Heart left ventricle (tissue), 16 donors: ENCODE measurements at regions not wholly inside any gene's neighbourhood (a gene's known extent, or its start where the extent isn't known, plus 50 kb on each side); places are given as distances from the start of the nearest gene placed in this dataset.

Experiments used
- ATAC-seq, 4 donors: fragments of 200-7000 bp; cut with Tn5 transposase; one replicate each; pipeline ENCODE4 v1.9.1; 2020 to 2022; ENCODE audit warnings: moderate library complexity in 4 of 4, mild to moderate bottlenecking in 3 of 4, moderate number of reproducible peaks in 1 of 4
- DNase-seq, 5 donors: peaks; one replicate each; pipeline ENCODE4 v3.0.0-alpha.2; 2020
- H3K27ac ChIP-seq, 12 donors: fragments of 200-600 bp; sonication (generic) in 4 of 12; one replicate each; pipeline versions ENCODE4 v1.5.0 to v1.8.0; 2016 to 2022; ENCODE audit warnings: mild to moderate bottlenecking in 2 of 12
- H3K27me3 ChIP-seq, 9 donors: fragments of 200-600 bp; sonication (generic) in 2 of 9; one replicate each; pipeline versions ENCODE4 v1.5.1 to v1.8.0; 2016 to 2022; ENCODE audit warnings: mild to moderate bottlenecking in 3 of 9
- H3K36me3 ChIP-seq, 9 donors: fragments of 200-600 bp; sonication (generic) in 2 of 9; one replicate each; pipeline versions ENCODE4 v1.5.0 to v1.8.0; 2018 to 2022; ENCODE audit warnings: mild to moderate bottlenecking in 2 of 9
- H3K4me1 ChIP-seq, 12 donors: fragments of 200-600 bp; sonication (generic) in 4 of 12; one replicate each; pipeline versions ENCODE4 v1.5.0 to v1.8.0; 2016 to 2022; ENCODE audit warnings: mild to moderate bottlenecking in 3 of 12
- H3K4me3 ChIP-seq, 12 donors: fragments of 200-600 bp; sonication (generic) in 4 of 12; one replicate each; pipeline versions ENCODE4 v1.5.0 to v1.8.0; 2017 to 2022; ENCODE audit warnings: mild to moderate bottlenecking in 9 of 12, moderate library complexity in 4 of 12
- H3K9me3 ChIP-seq, 12 donors: fragments of 200-600 bp; sonication (generic) in 4 of 12; one replicate each; pipeline versions ENCODE4 v1.5.0 to v1.8.0; 2016 to 2022; ENCODE audit warnings: mild to moderate bottlenecking in 1 of 12
- POLR2A ChIP-seq, 2 donors: fragments of 450-650 bp; IDR thresholded peaks; one replicate each; pipeline ENCODE4 v1.6.1; 2017; ENCODE audit warnings: antibody characterized with exemption in 2 of 2, mild to moderate bottlenecking in 2 of 2, moderate library complexity in 2 of 2
- WGBS, 4 donors: extraction: QIAGEN DNeasy Blood & Tissue Kit in 2 of 4; methylation state at CpG; one replicate each; pipeline versions ENCODE4 v1.1.5 to v1.1.7; 2013 to 2018; 5-methylcytosine and 5-hydroxymethylcytosine counted together
- intact Hi-C, 10 donors: fragments of 100-400 bp; cut with DNase I; formaldehyde crosslinking; loops; one replicate each; pipeline versions ENCODE4 v1.11.1 to v1.14.2; 2022
- TF ChIP-seq, protein P1 (sequence below), 12 donors: fragments of 200-600 bp; sonication (generic) in 4 of 12; IDR thresholded peaks; one replicate each; pipeline versions ENCODE4 v1.5.0 to v1.8.0; 2018 to 2022; ENCODE audit warnings: antibody characterized with exemption in 12 of 12, mild to moderate bottlenecking in 5 of 12
- donor health status: ischemic (EF 13 %, LVEDD 7.1; RV severe dilation, severe dysfunction).
- donor health status: healthy with polysubstance abuse.
- donor health status: DM: no; HTN: yes; CAD: no.
- donor health status: DM: no; HTN: no; CAD: no.
- donor health status: ischemic (EF 25% LVEDD 6.9; RV normal size, moderate dysfunction).
- donor health status: ischemic (EF 25% LVEDD 5.7; RV mildly dilated, moderate dysfunction).
- donor health status: healthy.
- donor health status: DM: yes; HTN: yes; CAD: no.
- donor health status: ischemic (EF 35%, LVEDD 5.7; RV mildly dilated, moderate dysfunction).
- donor health status: nonischemic (EF 11% LVEDD 7.7; RV severe dilation, severe dysfunction).
- donor health status: DM: yes; HTN: yes; CAD: no.
- donor health status: PGD.
- donor health status: ischemic (EF 29% LVEDD 5.4; RV normal size, mild dysfunction).
- donor health status: nonischemic (EF 23%, LVEDD 6.1; RV moderate dilation, normal function).

DNA sequence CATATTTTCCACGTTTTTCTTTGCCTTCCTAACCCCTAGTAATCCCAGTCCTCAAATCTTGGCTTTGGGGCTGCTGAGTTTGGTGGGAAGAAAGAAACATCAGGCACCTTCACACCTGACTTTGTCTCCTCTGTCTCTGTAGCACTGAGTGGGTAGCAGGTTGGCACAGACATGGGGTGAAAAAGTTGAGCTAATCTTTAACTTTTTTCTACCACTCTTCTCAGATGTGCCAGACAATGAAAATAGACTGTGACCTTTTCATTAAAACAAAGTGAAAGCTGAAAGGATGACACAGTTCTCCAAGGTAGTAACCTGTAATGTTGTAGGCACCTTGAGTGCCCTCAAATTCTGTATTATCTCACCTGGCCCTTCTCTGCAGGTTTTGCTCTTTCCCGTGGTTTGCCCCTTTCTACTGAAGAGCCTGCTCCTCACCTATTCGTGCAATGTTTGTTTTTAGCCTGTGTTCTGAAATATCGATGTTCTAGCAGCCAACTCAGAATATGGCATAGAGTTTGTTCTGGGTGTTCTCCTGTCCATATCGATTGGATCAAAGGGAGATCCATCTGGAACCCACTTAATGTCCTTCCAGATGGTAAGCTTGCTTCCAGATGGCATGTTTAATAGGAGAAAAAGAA is 57.8 kb upstream of the ATXN1 start:
- TF ChIP-seq, protein P1, sequence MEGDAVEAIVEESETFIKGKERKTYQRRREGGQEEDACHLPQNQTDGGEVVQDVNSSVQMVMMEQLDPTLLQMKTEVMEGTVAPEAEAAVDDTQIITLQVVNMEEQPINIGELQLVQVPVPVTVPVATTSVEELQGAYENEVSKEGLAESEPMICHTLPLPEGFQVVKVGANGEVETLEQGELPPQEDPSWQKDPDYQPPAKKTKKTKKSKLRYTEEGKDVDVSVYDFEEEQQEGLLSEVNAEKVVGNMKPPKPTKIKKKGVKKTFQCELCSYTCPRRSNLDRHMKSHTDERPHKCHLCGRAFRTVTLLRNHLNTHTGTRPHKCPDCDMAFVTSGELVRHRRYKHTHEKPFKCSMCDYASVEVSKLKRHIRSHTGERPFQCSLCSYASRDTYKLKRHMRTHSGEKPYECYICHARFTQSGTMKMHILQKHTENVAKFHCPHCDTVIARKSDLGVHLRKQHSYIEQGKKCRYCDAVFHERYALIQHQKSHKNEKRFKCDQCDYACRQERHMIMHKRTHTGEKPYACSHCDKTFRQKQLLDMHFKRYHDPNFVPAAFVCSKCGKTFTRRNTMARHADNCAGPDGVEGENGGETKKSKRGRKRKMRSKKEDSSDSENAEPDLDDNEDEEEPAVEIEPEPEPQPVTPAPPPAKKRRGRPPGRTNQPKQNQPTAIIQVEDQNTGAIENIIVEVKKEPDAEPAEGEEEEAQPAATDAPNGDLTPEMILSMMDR (IDR thresholded peaks at IDR 0.05) = no peak
- no peak for TF ChIP-seq POLR2A (IDR thresholded peaks at IDR 0.05)
- WGBS, 4 donors = 85 to 88% (median 87%) methylated on average over 5 of the region's 5 CpGs

DNA sequence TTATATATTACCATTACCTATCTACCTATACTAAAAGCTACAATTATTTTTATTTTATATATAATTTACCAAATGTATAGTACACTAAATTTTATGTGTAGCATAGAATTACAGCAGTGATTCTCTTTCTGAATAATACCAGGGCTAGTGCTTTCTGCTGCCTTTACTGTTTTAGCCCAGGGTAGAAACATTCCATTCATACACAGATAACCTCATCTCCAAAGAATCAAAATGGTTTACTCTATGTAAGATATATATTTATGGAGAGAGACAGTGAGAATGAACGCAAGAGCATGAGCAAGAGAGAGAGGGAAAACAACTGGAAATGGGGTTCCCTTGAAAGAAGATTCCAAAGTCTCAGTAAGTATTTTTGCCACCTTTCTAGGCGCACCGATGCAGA is 56.3 kb upstream of the ATXN1 start:
- no peaks in the 10 kb centered on the region for H3K4me1 ChIP-seq
- TF ChIP-seq POLR2A (IDR thresholded peaks at IDR 0.05) = no peak
- TF ChIP-seq, protein P1 (IDR thresholded peaks at IDR 0.05) = no peak
- intact Hi-C loops = no loop called here
- no peak overlapping the region for H3K27ac ChIP-seq
- H3K9me3 ChIP-seq = peaks cover 0 to 12% (median 6%) of the 10 kb centered on the region in 12 donors
- no peaks in the 10 kb centered on the region for H3K27me3 ChIP-seq
- WGBS, 4 donors = 87 to 93% (median 88%) methylated on average over 3 of the region's 3 CpGs
- H3K4me3 ChIP-seq = no peak overlapping the region
- DNase-seq (no peak), ATAC-seq (no peak)
- H3K36me3 ChIP-seq = no peaks in the 10 kb centered on the region

More for the DNA sequence above, 57.8 kb upstream of the ATXN1 start:
- DNase-seq (no peak), ATAC-seq (no peak)
- Histone ChIP-seq H3K27ac (no peak overlapping the region), H3K27me3 (no peaks in the 10 kb centered on the region), H3K36me3 (no peaks in the 10 kb centered on the region), H3K4me3 (no peak overlapping the region), H3K9me3 (no peaks in the 10 kb centered on the region), H3K4me1 (no peaks in the 10 kb centered on the region)
- intact Hi-C loops = no loop called here

DNA sequence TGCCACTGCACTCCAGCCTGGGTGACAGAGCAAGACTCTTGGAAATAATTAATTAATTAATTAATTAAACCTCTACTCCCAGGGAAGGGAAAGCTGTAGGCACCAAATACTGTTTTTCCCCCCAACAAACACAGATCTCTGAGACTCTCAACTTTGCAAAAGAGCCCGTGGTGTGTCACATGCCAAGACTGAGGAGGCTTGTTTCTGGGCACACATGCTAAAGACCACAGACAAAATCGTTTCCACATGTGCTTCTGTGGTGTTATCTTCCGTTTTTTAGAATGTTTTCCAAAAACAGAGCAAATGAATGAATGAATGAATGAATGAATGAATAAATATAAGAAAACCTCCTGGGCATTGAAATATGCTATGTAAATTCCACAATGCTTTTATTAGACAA is 55.6 kb upstream of the ATXN1 start:
- H3K4me1 ChIP-seq = no peaks in the 10 kb centered on the region
- TF ChIP-seq, protein P1 (IDR thresholded peaks at IDR 0.05) = no peak
- TF ChIP-seq POLR2A (IDR thresholded peaks at IDR 0.05) = no peak
- WGBS, 4 donors = 63 to 78% (median 71%) methylated on average over 3 of the region's 3 CpGs
- no peak for DNase-seq
- H3K9me3 ChIP-seq = peaks cover 0 to 19% (median 6%) of the 10 kb centered on the region in 12 donors
- H3K36me3 ChIP-seq = no peaks in the 10 kb centered on the region
- no peak for ATAC-seq
- H3K27ac ChIP-seq = no peak overlapping the region
- H3K27me3 ChIP-seq = no peaks in the 10 kb centered on the region
- H3K4me3 ChIP-seq = no peak overlapping the region
- intact Hi-C loops = no loop called here

DNA sequence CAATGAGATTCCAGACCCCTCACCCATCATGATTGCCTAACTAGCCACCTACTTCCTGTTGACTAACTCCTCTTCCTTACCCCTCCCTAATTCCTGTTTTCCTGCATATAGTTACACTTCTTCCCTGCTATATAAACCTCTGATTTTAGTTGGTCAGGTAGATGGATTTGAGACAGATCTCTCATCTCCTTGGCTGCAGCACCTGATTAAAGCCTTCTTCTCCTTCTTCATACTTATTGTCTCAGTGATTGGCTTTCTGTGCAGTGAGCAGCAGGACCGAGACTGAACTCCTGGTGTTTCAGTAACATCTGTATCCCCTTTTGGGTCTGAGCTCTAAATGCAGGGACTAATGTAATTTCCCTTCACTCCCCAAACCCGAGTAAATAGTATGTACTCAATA is 51.7 kb upstream of the ATXN1 start:
- Histone ChIP-seq H3K4me3 (no peak overlapping the region), H3K27ac (no peak overlapping the region), H3K9me3 (peaks cover 0 to 28% (median 6%) of the 10 kb centered on the region in 12 donors), H3K27me3 (no peaks in the 10 kb centered on the region), H3K36me3 (no peaks in the 10 kb centered on the region), H3K4me1 (no peaks in the 10 kb centered on the region)
- TF ChIP-seq, protein P1 (IDR thresholded peaks at IDR 0.05) = no peak
- no peak for TF ChIP-seq POLR2A (IDR thresholded peaks at IDR 0.05)
- DNase-seq (no peak), ATAC-seq (no peak)
- intact Hi-C loops = no loop called here
- WGBS, 4 donors = 88 to 93% (median 90%) methylated on average over 2 of the region's 2 CpGs
